KMS-11 (cell line): ENCODE measurements at regions not wholly inside any gene's neighbourhood (a gene's known extent, or its start where the extent isn't known, plus 50 kb on each side); places are given as distances from the start of the nearest gene placed in this dataset.

Experiments used
- H2AFZ ChIP-seq: fragments of 200-600 bp; sonication (generic); 2 replicates; pipeline ENCODE4 v1.6.1; 2016; ENCODE audit warnings: antibody characterized with exemption, mixed run types, low read depth
- H3K27ac ChIP-seq: fragments of 200-600 bp; sonication (generic); 2 replicates; pipeline ENCODE4 v1.6.1; 2016; ENCODE audit warnings: mild to moderate bottlenecking, mixed run types
- H3K27me3 ChIP-seq: fragments of 200-600 bp; sonication (generic); 2 replicates; pipeline ENCODE4 v1.6.1; 2017; ENCODE audit warnings: mild to moderate bottlenecking, low read depth, mixed run types, moderate library complexity; ENCODE audit not compliant: insufficient read depth
- H3K36me3 ChIP-seq: fragments of 200-600 bp; sonication (generic); 2 replicates; pipeline ENCODE4 v1.6.1; 2017; ENCODE audit warnings: mild to moderate bottlenecking, mixed run types; ENCODE audit not compliant: insufficient read depth
- H3K4me1 ChIP-seq: fragments of 200-600 bp; sonication (generic); 2 replicates; pipeline ENCODE4 v1.6.1; 2016; ENCODE audit warnings: mild to moderate bottlenecking, low read depth, mixed run types; ENCODE audit not compliant: poor library complexity, severe bottlenecking
- H3K4me2 ChIP-seq: fragments of 200-600 bp; sonication (generic); 2 replicates; pipeline ENCODE4 v1.7.0; 2016; ENCODE audit warnings: mild to moderate bottlenecking, mixed run types
- H3K4me3 ChIP-seq: fragments of 200-600 bp; sonication (generic); IDR thresholded peaks from 2 replicates; pipeline ENCODE4 v1.6.1; 2017; ENCODE audit warnings: low read depth, low read length, mixed read lengths; ENCODE audit not compliant: insufficient read depth
- H3K79me2 ChIP-seq: fragments of 200-600 bp; sonication (generic); 2 replicates; pipeline ENCODE4 v1.6.1; 2016; ENCODE audit warnings: low read depth, mixed run types; ENCODE audit not compliant: insufficient read depth
- H3K9ac ChIP-seq: fragments of 200-600 bp; sonication (generic); 2 replicates; pipeline ENCODE4 v1.6.1; 2016; ENCODE audit warnings: mild to moderate bottlenecking, mixed run types
- H4K20me1 ChIP-seq: fragments of 200-600 bp; sonication (generic); 2 replicates; pipeline ENCODE4 v1.6.1; 2016; ENCODE audit warnings: mild to moderate bottlenecking, mixed run types; ENCODE audit not compliant: insufficient read depth
- CTCF ChIP-seq: fragments of 200-600 bp; sonication (generic); conservative IDR thresholded peaks from 2 replicates; pipeline ENCODE4 v1.6.1; 2017; ENCODE audit warnings: low read depth, mild to moderate bottlenecking, antibody characterized with exemption, low read length, moderate library complexity, mixed read lengths

GRCh38 chr13:22773465-22773864 lies 407.3 kb upstream of the SGCG start:
- no peaks in the 10 kb centered on the region for H4K20me1 ChIP-seq
- H3K27me3 ChIP-seq, result no peaks in the 10 kb centered on the region
- H3K36me3 ChIP-seq, result no peaks in the 10 kb centered on the region
- H3K4me1 ChIP-seq, result no peaks in the 10 kb centered on the region
- no peak overlapping the region for H3K9ac ChIP-seq
- no peak overlapping the region for H3K4me3 ChIP-seq
- no peak overlapping the region for H2AFZ ChIP-seq
- H3K27ac ChIP-seq, result no peak overlapping the region
- H3K4me2 ChIP-seq, result no peak overlapping the region
- H3K79me2 ChIP-seq, result no peaks in the 10 kb centered on the region
- no peak for TF ChIP-seq CTCF

GRCh38 chr13:22776394-22777186 lies 404.2 kb upstream of the SGCG start:
- no peaks in the 10 kb centered on the region for H3K79me2 ChIP-seq
- H3K27me3 ChIP-seq, result no peaks in the 10 kb centered on the region
- H3K4me3 ChIP-seq, result no peak overlapping the region
- H2AFZ ChIP-seq, result no peak overlapping the region
- H3K27ac ChIP-seq, result no peak overlapping the region
- no peaks in the 10 kb centered on the region for H4K20me1 ChIP-seq
- no peaks in the 10 kb centered on the region for H3K36me3 ChIP-seq
- H3K9ac ChIP-seq, result no peak overlapping the region
- no peak for TF ChIP-seq CTCF
- H3K4me1 ChIP-seq, result no peaks in the 10 kb centered on the region
- H3K4me2 ChIP-seq, result no peak overlapping the region

- Histone ChIP-seq H2AFZ (no peak overlapping the region), H3K79me2 (no peaks in the 10 kb centered on the region), H3K36me3 (no peaks in the 10 kb centered on the region), H3K4me1 (no peaks in the 10 kb centered on the region), H3K27ac (no peak overlapping the region), H3K4me3 (no peak overlapping the region), H4K20me1 (no peaks in the 10 kb centered on the region), H3K4me2 (no peak overlapping the region), H3K27me3 (no peaks in the 10 kb centered on the region), H3K9ac (no peak overlapping the region)
- no peak for TF ChIP-seq CTCF
Observed at GRCh38 chr13:22777207-22777606, 403.6 kb upstream of the SGCG start.

- H4K20me1 ChIP-seq, result no peaks in the 10 kb centered on the region
- no peak for TF ChIP-seq CTCF
- no peaks in the 10 kb centered on the region for H3K36me3 ChIP-seq
- no peak overlapping the region for H3K27ac ChIP-seq
- H3K27me3 ChIP-seq, result no peaks in the 10 kb centered on the region
- H3K4me3 ChIP-seq, result no peak overlapping the region
- no peak overlapping the region for H3K4me2 ChIP-seq
- no peaks in the 10 kb centered on the region for H3K79me2 ChIP-seq
- no peaks in the 10 kb centered on the region for H3K4me1 ChIP-seq
- no peak overlapping the region for H3K9ac ChIP-seq
- H2AFZ ChIP-seq, result no peak overlapping the region
Observed at GRCh38 chr13:22789027-22789593, 391.7 kb upstream of the SGCG start.
